ENCODE measurements at regions not wholly inside any gene's neighbourhood (a gene's known extent, or its start where the extent isn't known, plus 50 kb on each side); places are given as distances from the start of the nearest gene placed in this dataset.

- Histone ChIP-seq H3F3A (ENCODE audit: insufficient read depth, low read length) (no peaks in the 10 kb centered on the region), H3K9me2 (ENCODE audit: low read depth, low read length) (no peaks in the 10 kb centered on the region), H3K4me2 (ENCODE audit: low read length) (no peak overlapping the region), H3K4me1 (ENCODE audit: insufficient read depth, low read length, severe bottlenecking) (no peaks in the 10 kb centered on the region), H3K9me3 (ENCODE audit: low read length) (no peaks in the 10 kb centered on the region), H3K27ac (ENCODE audit: low read depth, low read length, poor library complexity, severe bottlenecking) (no peak overlapping the region), H3K9ac (ENCODE audit: low read length) (no peak overlapping the region), H2AFZ (ENCODE audit: low read length) (no peak overlapping the region), H3K36me3 (ENCODE audit: insufficient read depth, low read length) (no peaks in the 10 kb centered on the region), H4K20me1 (ENCODE audit: insufficient read depth, low read length) (no peaks in the 10 kb centered on the region), H3K4me3 (ENCODE audit: low read depth, low read length, poor library complexity, severe bottlenecking) (no peak overlapping the region), H3K27me3 (ENCODE audit: insufficient read depth, low read length) (no peaks in the 10 kb centered on the region), H3K79me2 (ENCODE audit: insufficient read depth, low read length) (no peaks in the 10 kb centered on the region)
- TF ChIP-seq EZH2 (IDR thresholded peaks at IDR 0.05; ENCODE audit: borderline replicate concordance, low read length) (no peak), CTCF (IDR thresholded peaks at IDR 0.05; ENCODE audit: low read length) (no peak)
Measured at GRCh38 chr18:39435996-39436395, 1870.4 kb upstream of the CELF4 start.

GRCh38 chr18:39435209-39435608 is 1869.6 kb upstream of the CELF4 start:
- Histone ChIP-seq H3K27me3 (ENCODE audit: insufficient read depth, low read length) (no peaks in the 10 kb centered on the region), H3K4me2 (ENCODE audit: low read length) (no peak overlapping the region), H2AFZ (ENCODE audit: low read length) (no peak overlapping the region), H3K79me2 (ENCODE audit: insufficient read depth, low read length) (no peaks in the 10 kb centered on the region), H4K20me1 (ENCODE audit: insufficient read depth, low read length) (no peaks in the 10 kb centered on the region), H3K36me3 (ENCODE audit: insufficient read depth, low read length) (no peaks in the 10 kb centered on the region), H3F3A (ENCODE audit: insufficient read depth, low read length) (no peaks in the 10 kb centered on the region), H3K9me2 (ENCODE audit: low read depth, low read length) (no peaks in the 10 kb centered on the region), H3K9me3 (ENCODE audit: low read length) (no peaks in the 10 kb centered on the region), H3K27ac (ENCODE audit: low read depth, low read length, poor library complexity, severe bottlenecking) (no peak overlapping the region), H3K4me1 (ENCODE audit: insufficient read depth, low read length, severe bottlenecking) (no peaks in the 10 kb centered on the region), H3K9ac (ENCODE audit: low read length) (no peak overlapping the region), H3K4me3 (ENCODE audit: low read depth, low read length, poor library complexity, severe bottlenecking) (no peak overlapping the region)
- TF ChIP-seq CTCF (IDR thresholded peaks at IDR 0.05; ENCODE audit: low read length) (no peak), EZH2 (IDR thresholded peaks at IDR 0.05; ENCODE audit: borderline replicate concordance, low read length) (no peak)

GRCh38 chr18:39434223-39434920 is 1868.8 kb upstream of the CELF4 start:
- H3K9me2 ChIP-seq (ENCODE audit: low read depth, low read length): no peaks in the 10 kb centered on the region
- H3K79me2 ChIP-seq (ENCODE audit: insufficient read depth, low read length): no peaks in the 10 kb centered on the region
- H2AFZ ChIP-seq (ENCODE audit: low read length): no peak overlapping the region
- H3K4me1 ChIP-seq (ENCODE audit: insufficient read depth, low read length, severe bottlenecking): no peaks in the 10 kb centered on the region
- no peaks in the 10 kb centered on the region for H3K27me3 ChIP-seq (ENCODE audit: insufficient read depth, low read length)
- no peaks in the 10 kb centered on the region for H4K20me1 ChIP-seq (ENCODE audit: insufficient read depth, low read length)
- no peak overlapping the region for H3K4me3 ChIP-seq (ENCODE audit: low read depth, low read length, poor library complexity, severe bottlenecking)
- H3K27ac ChIP-seq (ENCODE audit: low read depth, low read length, poor library complexity, severe bottlenecking): no peak overlapping the region
- no peaks in the 10 kb centered on the region for H3F3A ChIP-seq (ENCODE audit: insufficient read depth, low read length)
- H3K9ac ChIP-seq (ENCODE audit: low read length): no peak overlapping the region
- H3K36me3 ChIP-seq (ENCODE audit: insufficient read depth, low read length): no peaks in the 10 kb centered on the region
- no peak for TF ChIP-seq EZH2 (IDR thresholded peaks at IDR 0.05; ENCODE audit: borderline replicate concordance, low read length)
- no peak for TF ChIP-seq CTCF (IDR thresholded peaks at IDR 0.05; ENCODE audit: low read length)
- no peaks in the 10 kb centered on the region for H3K9me3 ChIP-seq (ENCODE audit: low read length)
- no peak overlapping the region for H3K4me2 ChIP-seq (ENCODE audit: low read length)
